RKO (cell line): ENCODE measurements at regions not wholly inside any gene's neighbourhood (a gene's known extent, or its start where the extent isn't known, plus 50 kb on each side); places are given as distances from the start of the nearest gene placed in this dataset.

Source experiments
- DNase-seq: peaks from one replicate; pipeline ENCODE4 v3.0.0-alpha.2; 2016; ENCODE audit warnings: low spot score

DNA sequence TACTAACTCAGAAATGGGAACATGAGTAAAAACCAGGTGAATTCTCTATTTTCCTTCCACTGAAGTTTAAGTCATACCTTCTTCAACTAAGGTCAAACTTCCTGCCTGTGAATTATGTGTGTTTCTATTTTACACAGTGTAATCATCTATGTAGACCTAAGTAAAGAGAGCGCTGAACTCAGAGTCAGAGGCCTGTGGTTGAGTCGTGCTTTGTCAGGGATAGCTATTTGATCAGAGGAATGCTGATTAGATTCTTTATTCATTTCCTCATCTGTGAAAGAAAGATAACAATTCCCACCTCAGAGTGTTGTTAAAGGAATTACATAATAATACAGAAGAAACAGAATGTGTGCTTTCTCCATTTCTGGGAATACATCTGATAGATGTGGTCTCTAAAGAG, 654.1 kb downstream of the STIM2 start:
- no peak for DNase-seq

DNA sequence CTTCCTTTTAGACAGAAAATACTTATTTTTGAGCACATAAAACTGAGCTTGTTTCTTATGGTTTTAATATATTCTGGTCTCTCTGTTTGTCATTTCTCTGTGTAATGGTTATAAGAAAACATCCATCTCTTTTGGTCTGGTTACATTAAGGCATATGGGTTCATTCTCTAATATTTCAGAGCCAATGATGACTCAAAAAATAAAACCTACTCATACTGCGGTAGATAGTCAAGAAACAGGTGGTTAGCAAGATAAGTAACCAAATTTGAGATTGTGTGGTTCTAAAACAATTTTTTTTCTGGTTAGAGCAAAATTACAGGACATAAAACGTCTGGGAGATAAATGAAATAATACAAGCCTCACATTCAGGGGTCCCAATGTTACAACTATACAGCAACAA, 654.5 kb downstream of the STIM2 start:
- no peak for DNase-seq

DNA sequence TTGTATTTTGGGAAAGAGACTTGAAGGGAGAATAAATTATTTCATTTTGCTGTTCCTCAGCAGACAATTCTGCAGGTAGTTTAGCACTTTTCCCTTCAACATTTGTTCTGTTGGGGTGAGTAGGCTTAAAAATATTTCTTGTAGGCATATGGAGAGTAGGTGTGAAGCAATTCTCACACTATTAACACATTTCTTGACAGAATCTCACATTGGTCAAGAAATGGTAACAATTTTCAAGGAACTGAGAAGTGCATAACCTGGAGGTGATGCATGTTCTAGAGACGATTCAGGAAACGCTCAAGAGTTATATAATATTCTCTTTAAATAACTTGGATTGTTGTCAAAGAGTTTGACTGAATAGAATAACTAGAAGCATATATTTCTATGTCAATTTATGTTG, 658.2 kb downstream of the STIM2 start:
- no peak for DNase-seq

DNA sequence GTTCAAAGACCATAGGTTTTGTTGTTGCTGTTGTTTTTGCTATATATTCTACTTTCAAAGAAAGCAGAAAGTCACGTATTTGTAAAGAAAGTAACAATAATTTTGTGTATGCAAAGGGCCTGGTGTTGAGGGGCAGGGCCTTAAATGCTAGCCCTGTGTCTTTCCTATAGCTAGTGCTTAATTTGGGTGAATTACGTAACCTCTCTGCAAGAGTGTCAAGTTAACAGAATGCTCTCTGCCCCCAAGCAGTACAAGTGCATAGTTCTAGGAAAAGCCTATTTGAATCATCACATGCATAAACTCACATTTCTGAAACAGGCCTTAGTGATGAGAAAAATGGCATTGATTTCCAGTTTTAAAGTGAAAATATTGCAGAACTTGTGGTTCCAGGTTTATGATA, 663.6 kb downstream of the STIM2 start:
- DNase-seq, result no peak

DNA sequence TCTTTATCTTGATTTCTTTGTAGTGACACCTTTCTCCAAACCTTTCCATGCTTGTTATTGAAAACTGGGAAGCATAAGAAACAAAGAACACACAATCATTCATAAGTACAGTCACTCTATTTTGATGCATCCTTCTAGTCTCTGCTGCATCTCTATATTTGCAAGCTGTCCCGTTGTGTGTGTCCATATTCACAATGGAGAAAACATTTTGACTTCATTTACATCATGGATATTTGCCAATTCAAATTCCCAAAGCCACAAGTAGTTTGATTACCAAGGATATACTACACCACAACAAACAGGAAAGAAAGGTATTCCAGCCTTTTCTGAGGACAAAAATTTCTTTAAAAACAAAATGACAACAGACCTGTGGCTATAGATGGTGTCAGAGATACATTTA, 673.8 kb downstream of the STIM2 start:
- DNase-seq, result no peak

DNA sequence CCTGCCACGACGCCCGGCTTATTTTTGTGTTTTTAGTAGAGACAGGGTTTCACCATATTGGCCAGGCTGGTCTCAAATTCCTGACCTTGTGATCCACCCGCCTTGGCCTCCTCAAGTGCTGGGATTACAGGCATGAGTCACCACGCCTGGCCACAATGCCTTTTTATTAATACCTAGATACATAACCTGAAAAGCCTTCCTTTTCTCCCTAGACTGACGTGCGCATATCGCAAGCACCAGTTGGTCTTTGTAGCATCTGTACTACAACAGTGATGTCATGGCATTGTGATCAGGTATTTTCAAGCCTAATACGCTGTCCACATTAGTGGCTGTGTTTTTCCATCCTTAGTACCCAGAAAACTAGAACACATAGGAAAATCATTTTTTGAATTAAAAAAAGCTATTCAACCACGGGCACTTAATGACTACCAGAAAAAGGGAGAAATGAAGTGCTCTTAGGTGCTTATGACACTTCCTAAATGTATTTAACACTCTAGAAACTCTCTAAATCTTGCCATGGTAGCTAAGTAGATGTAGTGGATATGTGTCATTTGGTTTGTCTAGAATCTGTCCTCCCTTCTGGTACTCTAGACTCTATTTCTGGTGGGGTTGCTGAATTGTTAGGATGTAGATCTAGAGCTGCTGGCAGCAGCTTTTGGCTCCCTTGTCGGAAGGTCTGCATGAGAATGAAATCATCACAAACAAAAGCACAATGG, 707.8 kb downstream of the STIM2 start:
- no peak for DNase-seq

DNA sequence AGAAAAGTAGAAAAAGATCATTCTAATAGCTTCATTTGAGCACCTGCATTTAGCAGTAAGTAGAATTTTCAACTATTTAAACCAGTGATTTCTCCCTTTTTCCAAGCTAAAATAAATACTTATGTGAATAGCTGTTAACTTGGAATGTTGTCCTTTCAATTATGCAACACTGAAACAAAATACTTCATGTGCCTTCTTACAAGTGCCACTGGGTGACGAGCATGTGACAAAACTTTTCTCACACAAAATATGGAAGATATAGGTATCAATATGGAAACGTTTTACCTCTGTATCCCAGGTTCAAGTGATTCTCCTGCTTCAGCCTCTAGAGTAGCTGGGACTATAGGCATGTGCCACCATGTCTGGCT, 708.3 kb downstream of the STIM2 start:
- no peak for DNase-seq

DNA sequence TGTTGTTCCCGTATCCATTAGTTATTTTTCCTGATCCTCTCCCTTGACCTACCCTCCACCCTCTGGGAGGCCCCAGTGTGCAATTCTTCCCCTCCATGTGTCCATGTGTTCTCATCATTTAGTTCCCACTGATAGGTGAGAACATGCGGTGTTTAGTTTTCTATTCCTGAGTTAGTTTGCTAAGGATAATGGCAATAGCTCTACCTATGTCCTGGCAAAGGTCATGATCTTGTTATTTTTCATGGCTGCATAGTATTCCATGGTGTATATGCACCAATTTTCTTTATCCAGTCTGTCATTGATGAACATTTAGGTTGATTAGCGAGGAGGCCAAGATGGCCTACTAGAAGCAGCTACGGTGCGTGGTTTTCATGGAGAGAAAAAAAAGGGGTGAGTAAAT, 714.1 kb downstream of the STIM2 start:
- no peak for DNase-seq

DNA sequence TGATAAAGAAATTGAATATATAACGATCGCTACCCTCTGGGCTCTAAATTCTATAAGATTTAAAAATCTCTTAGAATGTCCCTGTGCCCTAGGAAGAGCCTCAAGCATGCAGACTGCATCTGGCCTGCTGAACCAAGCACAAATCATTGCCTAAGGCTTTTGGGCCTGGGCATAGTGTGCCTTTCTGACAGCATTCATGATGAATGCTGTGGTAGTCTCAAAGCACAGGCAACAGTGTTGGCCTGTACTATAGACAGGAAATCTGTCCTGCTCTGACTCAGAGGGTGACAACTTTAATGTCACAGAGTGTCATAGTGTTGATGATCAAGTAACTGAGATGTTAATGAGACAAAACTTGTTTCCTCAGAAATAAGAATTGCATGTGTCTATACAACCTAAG, 717.3 kb downstream of the STIM2 start:
- peak; percentile 4 for DNase-seq

DNA sequence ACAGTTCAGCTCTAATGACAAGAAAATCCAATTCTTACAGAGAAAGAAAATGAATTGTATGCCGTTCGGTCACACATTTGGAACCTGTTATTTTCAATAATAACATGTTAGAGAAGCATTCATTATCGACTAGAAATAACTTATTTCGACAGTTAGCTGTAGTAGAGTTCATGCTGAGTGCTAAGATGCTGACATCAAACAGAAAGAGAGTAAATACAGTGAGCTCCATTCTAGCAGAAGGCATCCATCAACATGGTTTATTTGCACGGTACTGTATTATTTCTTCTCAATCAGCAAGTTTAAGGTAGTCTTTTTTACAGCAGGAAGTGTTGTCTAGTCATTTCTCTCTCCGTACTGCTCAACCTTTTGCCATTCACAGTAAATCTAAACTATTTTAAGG, 732.1 kb downstream of the STIM2 start:
- DNase-seq, result no peak

DNA sequence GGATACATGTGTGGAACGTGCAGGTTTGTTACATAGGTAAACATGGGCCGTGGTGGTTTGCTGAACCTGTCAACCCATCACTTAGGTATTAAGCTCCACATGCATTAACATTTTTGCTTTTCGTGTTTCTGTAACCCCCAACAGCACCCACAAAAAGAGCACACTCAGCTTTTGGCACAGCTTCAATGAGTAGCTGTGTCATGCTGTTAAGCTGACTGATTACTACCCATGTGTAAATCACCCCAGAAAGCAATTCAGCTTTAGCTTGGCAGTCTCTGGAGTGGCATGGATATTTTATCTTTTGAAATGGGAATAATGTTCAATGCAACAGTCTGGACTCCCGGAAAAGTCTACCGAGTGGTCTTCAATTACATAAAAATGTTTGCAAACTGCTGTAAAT, 734.3 kb downstream of the STIM2 start:
- peak; percentile 45 for DNase-seq

DNA sequence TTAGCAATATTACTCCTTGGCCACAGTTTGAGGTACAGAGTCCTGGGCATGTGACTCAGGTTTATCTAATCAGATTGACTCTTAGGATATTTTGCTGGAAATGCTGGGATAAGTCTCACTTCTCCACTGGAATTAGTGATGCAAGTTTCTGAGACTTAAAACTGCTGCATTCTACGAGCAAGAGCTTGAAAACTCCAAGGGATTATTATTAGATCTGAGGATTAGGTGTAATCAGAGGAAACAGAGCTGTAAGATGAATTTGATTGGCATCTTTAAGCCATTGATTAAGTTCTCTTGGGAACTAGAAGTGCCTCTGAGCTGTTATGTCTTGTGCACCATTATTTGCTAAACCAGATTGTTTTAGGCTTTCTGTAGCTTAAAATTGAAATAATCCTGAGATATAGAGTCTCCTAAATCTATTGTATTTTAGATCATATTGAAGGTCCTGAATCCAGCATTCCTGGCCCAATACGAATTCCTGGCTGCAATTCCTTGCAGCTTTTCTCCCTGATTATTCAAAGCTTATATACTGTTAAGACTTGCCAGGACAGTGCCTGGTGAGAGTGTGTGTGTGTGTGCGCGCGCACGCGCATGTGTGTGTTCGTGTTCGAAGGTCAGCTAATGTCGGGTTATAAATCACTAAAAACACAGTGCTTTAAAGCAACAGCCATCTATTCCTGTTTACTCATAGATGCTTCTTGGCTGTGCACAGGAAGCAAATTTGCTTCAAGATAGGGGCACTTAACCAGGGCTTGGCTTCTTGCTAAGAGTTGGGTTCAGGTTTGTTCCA, 735.1 kb downstream of the STIM2 start:
- no peak for DNase-seq

DNA sequence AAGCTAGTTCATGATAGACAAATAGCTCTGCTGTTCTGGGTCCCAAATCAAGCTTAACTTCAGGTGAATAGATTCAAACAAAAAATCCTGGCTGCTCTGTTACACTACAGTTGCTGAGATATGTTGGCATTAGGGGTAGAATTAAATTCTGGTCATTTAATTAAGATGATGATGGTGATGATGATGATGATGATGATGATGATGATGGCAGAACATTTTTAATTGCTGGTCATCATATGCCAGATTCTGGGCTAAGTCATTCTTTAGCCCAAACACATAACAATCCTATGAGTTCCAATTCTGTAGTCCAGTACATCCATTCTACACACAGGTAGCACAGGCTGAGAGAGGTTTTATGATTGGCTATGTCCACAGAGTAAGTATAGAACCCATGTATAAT, 741.5 kb downstream of the STIM2 start:
- no peak for DNase-seq

DNA sequence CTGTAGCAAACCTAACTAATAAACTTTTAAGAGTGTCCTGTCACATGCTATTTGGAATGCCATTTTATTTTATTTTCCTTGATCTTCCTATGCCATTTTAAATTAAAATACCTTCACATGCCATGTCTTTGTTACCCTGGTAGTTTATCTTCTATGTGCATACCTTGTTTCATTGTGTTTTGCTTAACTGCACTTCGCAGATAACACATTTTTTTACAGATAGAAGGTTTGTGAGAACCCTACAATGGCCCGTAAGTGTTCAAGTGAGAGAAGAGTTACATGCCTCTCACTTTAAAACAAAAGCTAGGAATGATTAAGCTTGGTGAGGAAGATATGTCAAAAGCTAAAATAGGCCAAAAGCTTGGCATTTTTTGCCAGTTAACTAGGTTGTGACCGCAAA, 744.1 kb downstream of the STIM2 start:
- DNase-seq, result no peak

DNA sequence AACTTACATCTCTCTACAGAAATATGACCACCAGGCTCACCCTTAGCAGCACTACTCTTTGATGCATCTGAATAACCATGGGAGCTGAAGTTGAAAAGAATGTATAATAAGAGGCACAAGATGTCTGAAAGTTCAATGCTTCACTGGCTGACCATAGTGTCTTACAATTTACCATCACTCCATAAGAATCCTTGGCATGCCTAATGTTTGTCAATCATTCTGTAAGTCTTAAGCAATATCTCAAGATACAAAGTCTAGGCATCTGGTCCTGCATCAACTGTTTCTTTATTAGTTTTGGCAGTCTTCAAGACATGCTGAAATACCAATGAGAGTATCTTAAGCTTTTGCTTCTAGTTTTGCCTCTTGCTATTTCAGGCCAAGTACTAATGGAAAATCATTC, 755.5 kb downstream of the STIM2 start:
- no peak for DNase-seq

DNA sequence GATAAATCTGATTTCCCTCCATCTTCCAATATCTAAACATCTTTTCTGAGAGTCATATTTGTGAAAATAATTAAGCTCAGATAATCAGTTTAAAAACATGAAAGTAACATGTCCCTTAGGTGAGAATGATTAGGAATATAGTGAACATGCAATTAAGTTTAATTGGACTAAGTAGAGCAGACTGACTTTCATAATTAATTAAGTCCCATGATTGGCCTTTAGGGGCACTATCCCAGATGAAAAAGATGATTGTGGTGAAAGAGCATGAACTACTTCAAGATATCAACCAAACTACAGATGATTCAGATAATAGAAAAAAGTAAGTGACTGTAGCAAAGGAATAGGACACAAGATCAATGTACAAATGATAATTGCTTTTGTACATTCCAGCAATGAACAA, 758.8 kb downstream of the STIM2 start:
- no peak for DNase-seq

DNA sequence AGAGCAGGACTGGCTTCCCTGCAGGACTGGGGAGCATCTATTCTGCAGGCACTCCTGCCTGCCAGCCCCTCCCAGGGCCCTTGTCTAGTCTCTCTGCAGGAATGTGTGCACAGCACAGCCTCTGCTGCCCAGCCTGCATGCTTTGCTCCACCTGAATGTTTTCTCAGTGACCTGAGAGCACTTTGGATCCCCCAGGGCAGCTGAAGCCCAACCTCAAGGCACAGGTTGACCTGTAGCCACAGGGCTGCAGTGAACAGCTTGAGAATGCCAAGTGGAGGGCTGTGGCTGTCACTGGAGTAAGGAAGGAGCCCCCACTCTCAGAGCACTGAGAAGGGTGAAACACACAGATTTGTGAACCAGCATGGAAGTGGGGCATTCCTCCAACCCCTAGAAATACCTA, 760.2 kb downstream of the STIM2 start:
- no peak for DNase-seq

DNA sequence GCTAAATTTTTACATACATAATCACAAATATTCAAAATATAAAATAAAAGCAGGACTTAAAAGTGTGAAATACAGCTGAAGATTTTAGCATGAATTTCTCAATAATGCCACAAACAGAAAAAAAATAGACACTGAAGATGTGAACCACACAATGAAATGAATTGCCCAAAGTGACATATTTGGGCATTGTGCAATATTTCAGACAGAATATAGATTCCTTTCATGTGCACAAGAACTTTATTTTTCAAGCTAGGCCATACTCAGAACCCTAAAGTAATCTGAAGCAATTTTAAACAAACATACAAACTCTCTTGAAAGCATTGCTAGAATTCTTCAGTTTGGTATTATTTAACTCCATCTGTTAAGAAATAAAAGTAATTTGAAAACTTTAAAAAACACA, 764.1 kb downstream of the STIM2 start:
- no peak for DNase-seq

DNA sequence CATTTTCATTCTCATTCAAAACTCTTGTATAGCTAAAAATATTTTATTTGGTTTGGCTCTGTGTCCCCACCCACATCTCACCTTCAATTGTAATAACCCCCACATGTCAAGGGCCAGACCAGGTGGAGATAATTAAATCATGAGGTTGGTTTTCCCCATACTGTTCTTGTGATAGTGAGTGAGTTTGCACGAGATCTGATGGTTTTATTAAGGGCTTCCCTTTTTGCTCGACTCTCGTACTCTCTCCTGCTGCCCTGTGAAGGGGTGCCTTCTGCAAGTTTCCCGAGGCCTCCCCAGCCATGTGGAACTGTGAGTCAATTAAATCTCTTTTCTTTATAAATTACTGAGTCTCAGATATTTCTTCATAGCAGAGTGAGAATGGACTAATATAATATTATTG, 768.0 kb downstream of the STIM2 start:
- DNase-seq, result no peak

DNA sequence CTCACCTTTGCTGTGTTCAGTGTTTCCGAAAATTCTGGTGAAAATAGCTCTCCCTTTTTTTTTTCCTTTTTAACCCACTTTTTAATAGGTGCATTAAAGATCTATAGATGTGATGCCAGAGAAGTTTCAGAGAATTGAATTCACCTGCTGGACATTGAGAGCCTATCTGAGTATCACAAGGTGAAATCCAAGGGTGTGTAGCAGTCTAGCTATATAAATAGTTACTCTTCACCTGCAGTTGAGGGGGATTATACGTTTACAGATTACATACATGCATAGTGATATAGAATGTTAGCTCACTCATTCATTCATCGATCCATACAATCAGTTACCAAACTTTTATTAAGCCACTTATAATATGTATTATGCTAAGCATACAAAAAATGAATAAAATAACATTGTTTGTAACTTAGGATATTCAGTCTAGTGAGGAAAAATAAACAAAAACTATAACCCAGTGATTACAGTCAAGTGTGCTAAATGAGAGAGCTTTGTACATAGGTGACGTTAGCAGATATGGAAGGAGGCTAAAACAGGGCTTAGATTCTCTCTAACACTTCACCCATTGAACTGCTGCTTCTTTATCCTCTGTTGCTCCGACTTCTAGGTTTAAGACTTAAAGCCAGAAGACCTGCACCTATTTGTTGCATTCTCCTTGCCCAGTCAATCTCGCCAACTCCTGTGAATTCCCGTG, 769.0 kb downstream of the STIM2 start:
- DNase-seq, result no peak

DNA sequence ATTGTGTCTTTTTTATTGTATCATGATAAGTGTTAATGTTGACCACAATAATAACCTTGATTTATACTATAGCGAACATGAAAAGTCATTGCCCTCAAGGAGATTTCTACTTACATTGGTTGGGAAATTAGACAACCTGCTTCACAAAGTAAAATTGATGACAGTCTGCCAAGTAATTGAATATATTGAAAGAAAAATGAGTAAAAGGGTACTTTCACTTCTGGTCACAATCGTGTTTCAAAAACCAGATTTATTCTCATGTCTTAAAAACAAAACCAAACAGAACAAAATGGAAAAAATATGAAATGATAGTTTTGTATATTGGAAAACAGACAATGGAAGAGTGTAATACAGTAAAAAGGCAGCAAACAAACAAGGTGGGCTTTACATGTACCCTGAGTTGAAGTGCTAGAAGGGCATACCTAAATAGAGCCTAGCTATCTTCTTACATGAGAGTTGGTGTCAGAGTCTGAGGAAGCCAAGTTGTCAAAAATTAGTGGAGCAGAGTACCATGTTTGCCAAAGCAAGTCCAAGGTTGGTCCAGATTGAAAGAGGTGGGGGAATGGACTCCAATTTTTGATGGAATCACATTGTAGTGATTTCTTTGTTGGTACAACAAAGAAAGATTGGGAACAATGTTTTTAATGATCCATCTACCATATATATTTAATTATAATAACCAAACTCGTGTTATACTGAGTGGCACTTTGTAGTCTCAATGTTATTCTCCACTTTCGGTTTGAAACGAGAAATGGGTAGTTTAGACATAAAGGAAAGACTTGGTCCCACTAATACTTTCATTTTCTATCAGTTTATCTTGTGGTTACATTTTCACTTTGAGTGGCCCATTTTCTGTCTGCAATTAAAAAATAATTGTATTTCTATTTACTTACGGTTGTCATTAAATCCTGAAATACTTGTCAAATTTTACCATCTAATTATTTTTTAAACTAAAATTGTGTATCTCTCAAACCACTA, 775.6 kb downstream of the STIM2 start:
- DNase-seq, result no peak
